ENCODE measurements at regions not wholly inside any gene's neighbourhood (a gene's known extent, or its start where the extent isn't known, plus 50 kb on each side); places are given as distances from the start of the nearest gene placed in this dataset.

- DNase-seq (ENCODE audit: low spot score) = no peak
These were observed 499.1 kb downstream of the FOXO1 start for GRCh38 chr13:40167327-40167726.

DNA sequence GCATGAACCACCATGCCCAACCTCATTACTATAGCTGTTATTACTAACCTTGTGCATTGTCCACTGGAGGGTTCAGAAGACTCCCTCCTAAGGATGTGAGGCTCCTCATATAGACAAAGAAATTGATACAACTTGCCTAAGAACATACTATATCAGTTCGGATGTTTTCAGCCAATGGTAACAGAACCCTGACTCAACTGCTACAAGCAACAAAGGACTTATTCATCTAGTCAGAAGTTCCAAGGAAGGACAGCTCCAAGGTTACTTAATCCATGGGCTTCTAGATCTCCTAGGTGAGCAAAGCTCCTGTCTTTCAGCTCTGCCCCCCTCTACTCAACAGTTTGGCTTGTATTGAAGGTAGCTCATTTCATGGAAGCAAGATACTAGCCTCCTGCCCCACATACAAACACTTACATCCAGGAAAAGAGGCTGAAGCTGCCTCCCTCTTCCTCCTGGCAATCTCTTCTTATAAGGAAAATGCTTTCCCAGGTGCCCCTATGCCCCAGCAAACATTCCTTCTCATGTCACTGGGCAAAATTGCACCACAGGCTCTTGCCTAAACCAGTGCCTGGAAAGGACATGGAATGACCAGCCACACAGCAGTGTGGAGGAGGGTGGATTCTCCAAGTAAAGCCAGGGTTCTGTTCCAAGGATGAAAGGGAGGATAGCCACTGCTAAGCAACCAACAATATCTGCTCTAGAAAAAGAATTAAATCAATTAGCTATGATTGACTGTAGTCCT lies 497.8 kb downstream of the FOXO1 start:
- no peak for DNase-seq (ENCODE audit: low spot score)

DNA sequence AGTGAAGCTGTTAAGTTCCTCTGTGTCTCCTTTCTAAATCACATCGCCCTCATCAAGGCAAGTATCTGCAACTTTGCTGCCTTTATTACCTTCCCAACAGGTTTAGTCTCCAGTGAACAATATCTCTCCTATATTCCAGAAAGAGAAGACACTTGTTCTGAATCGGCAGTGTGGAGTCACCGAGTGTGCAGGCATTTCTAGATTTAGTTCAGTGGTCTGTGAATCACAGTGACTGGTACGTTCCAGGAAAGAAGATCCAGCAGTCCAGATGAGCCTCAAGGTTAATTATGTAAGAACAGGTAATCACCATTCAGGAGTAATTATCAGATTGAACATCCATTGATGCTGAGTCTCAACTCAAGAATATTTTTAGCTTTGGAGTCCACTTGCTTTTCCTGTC lies 497.0 kb downstream of the FOXO1 start:
- DNase-seq (ENCODE audit: low spot score) = no peak

- DNase-seq (ENCODE audit: low spot score) = no peak
These were observed 496.4 kb downstream of the FOXO1 start for GRCh38 chr13:40170091-40170490.

- no peak for DNase-seq (ENCODE audit: low spot score)
These were observed 495.5 kb downstream of the FOXO1 start for GRCh38 chr13:40170982-40171381.

GRCh38 chr13:40171566-40171965 lies 494.9 kb downstream of the FOXO1 start:
- DNase-seq (ENCODE audit: low spot score) = no peak

DNA sequence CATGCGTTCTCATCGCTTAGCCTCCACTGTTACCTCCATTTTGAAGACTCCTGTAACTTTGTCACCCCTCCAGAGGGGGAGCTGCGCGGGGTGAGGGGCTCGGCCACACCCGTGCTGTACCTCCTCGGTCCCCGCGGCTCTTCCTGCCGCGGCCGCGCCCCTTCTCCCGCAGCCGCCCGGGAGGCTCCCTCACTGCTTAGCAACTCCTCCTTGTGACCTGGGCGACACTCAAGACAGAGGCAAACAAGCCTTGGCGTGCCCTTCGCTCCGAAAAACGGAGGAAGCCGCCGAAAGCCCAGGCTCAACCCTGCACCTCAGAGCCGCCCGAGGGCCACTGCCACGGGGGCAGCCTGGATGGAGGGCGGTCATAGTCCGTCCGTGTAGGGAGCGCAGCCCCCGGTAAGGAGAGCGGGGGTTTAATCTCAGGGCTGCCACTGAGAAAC lies 494.3 kb downstream of the FOXO1 start:
- DNase-seq (ENCODE audit: low spot score) = no peak

- DNase-seq (ENCODE audit: low spot score) = no peak
These were observed 493.6 kb downstream of the FOXO1 start for GRCh38 chr13:40172878-40173277.

GRCh38 chr13:40175639-40176038 lies 490.8 kb downstream of the FOXO1 start:
- no peak for DNase-seq (ENCODE audit: low spot score)

DNA sequence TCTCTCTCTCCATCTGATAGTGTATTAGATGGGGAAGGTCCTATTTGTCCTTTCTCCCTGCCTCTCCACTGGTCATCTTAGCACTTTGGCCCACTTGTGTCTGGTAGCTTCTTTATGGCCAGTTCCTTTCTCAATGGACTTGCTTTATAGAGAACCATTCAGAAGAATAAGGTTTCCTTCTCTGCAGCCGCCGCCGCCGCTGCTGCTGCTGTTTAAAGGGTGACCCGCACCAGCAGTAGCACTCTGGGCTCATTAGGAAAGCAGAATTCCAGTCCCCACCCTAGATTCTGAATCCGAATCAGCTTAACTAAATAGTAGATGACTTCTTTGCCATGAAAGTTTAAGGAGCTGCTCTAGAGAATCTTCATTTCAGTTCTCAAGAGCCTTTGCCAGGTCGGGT lies 490.2 kb downstream of the FOXO1 start:
- DNase-seq (ENCODE audit: low spot score) = no peak

DNA sequence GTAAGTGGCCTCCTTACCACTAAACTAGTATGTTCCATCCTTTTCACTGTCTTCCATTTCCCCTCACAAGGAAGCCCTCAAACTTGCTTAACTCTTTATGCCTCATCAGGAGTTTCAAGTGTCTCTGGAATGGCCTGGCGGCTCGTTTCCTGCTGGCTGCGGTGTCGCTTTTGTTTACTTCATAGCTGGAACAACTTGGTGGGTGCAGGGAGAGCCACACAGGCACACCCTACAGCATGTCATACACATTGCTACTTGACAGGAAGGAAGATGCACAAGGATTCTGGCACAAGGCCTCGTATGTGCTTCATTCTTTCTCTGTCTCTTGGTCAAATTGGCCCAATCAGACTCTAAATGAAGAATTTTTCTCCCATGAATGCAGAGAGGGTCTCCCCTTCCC lies 488.3 kb downstream of the FOXO1 start:
- DNase-seq (ENCODE audit: low spot score) = no peak

GRCh38 chr13:40179445-40180281 lies 486.8 kb downstream of the FOXO1 start:
- DNase-seq (ENCODE audit: low spot score) = no peak

- DNase-seq (ENCODE audit: low spot score) = no peak
These were observed 485.7 kb downstream of the FOXO1 start for GRCh38 chr13:40180776-40181175.

GRCh38 chr13:40181203-40181845 lies 485.1 kb downstream of the FOXO1 start:
- no peak for DNase-seq (ENCODE audit: low spot score)

GRCh38 chr13:40182591-40182990 lies 483.9 kb downstream of the FOXO1 start:
- DNase-seq (ENCODE audit: low spot score) = no peak

GRCh38 chr13:40185414-40185813 lies 481.0 kb downstream of the FOXO1 start:
- DNase-seq (ENCODE audit: low spot score) = no peak

DNA sequence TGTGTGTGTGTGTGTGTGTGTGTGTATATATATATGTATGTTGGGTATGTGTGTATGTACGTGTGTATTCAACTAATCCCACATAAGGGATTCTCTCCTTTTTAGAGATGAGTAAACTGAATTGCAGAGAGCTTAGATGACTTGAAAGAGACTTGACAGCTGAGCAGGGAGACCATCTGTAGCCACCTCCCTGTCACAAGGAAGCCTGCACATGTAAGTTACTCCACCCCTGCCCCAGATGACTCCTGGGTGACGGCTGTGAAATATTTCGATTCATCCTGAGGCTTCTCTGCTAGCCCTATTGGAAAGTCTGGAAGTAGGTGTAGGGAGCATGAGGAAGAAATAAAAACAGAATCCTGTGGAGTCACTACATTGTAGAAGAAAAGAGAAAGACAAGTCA lies 480.4 kb downstream of the FOXO1 start:
- no peak for DNase-seq (ENCODE audit: low spot score)

DNA sequence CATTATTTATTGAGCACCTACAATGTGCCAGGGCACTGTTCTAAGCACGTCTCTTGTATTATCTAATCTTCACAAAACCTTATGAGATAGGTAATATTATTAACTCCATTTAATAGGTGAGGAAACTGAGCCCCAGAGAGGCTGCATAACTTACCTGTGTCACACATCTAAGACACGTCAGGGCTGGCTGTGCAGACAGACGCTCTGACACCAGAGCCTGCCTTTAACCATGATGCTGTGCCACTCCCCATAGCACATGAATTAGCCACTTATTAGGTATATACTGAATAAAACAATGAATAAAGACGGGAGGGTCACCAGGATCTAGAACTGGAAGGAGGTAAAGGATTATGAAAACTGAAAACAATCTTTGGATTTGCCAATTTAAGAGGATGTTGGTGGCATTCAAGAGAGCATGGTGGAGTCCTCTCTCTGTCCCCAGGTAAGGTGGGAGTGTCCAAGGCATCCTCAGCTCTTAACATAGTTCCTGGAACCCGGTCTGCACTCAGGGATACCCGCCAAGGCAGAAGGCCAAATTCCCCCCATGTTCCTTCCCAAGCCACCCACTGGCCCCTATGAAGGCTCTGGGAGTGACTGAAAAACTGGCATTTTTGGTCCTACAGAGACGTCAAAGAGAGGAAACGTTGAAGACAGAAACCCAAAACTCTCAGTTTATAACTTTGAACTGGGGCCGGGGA lies 479.7 kb downstream of the FOXO1 start:
- DNase-seq (ENCODE audit: low spot score) = no peak

- no peak for DNase-seq (ENCODE audit: low spot score)
These were observed 479.1 kb downstream of the FOXO1 start for GRCh38 chr13:40187324-40187795.

DNA sequence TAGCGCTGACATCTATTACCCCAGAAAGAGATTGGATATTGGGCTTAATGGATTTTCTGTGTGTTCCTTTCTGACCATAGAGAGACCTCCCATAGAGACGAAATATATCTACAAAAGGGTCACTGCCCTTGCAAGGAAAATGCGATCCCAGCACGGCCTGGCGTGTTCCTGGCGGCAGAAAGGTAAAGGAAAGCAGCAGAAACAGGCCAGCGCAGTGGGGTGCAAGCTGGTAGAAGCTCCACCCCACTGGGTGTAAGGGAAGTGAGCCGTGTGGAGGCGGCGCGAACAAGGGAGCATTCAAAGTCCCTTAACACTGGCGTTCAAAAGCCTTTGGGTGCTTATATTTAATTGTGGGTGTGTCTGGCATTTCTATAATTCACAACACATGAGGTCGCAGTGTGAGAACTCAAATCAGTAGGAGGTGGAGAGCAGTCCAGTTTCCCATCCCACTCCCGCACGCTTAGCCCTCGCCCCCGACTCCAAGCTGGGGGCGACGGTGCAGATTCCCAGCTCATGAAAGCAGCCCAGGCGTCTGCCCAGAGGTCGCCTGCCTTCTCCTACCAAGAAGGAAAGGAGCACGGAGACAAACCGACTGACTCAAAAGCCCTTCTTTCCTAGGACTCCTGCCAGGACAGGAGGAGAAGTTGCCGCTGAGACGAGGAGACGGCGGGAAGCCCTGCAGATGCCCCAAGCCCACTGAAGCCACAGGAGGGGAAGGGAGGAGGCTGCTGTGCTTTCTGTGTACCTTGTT lies 478.4 kb downstream of the FOXO1 start:
- DNase-seq (ENCODE audit: low spot score) = no peak

- no peak for DNase-seq (ENCODE audit: low spot score)
These were observed 477.0 kb downstream of the FOXO1 start for GRCh38 chr13:40189426-40189825.
